K562 (cell line): ENCODE measurements at regions not wholly inside any gene's neighbourhood (a gene's known extent, or its start where the extent isn't known, plus 50 kb on each side); places are given as distances from the start of the nearest gene placed in this dataset.

Experiments
- ATAC-seq: fragments of 200-7000 bp; cut with Tn5 transposase; 3 replicates; pipeline ENCODE4 v1.9.1; 2020; ENCODE audit warnings: moderate library complexity
- BruUV-seq: library from RNA; stranded (reverse); fragments of 400-500 nt; replicated peaks from 2 replicates; lab custom pipeline; 2021; lab: Mats Ljungman, UMichigan
- CTCF ChIA-PET: fragments of 300-600 bp; formaldehyde crosslinking; extraction: SDS; loops from one replicate; lab custom pipeline; 2021; ENCODE audit warnings: low intra/inter-chr PET ratio; lab: Yijun Ruan, JAX
- POLR2A ChIA-PET: fragments of 300-600, 350-650 bp; sonication (Branson Sonifier 250); formaldehyde crosslinking; extraction: SDS; loops from one replicate; lab custom pipeline; 2021; ENCODE audit warnings: antibody characterized with exemption, inconsistent platforms; lab: Yijun Ruan, JAX
- DNase-seq, 4 experiments: peaks; one replicate each; pipeline versions ENCODE4 v3.0.0 to v3.0.0-alpha.2; 2011 to 2018; ENCODE audit warnings: low spot score in 3 of 4, mixed read lengths in 3 of 4; ENCODE audit errors: extremely low read depth in 1 of 4
- FAIRE-seq: peaks from 2 replicates; lab custom pipeline; 2011; peaks lifted over from hg19 to GRCh38; lab: Jason Lieb, UNC
- H2AFZ ChIP-seq: 2 replicates; pipeline ENCODE4 v1.6.0; 2011; ENCODE audit warnings: low read depth, low read length, control low read depth, inconsistent platforms
- H3K27ac ChIP-seq: fragments of 200-600 bp; 3 replicates; pipeline ENCODE4 v1.8.0; 2011; ENCODE audit warnings: low read depth, mild to moderate bottlenecking, control low read depth, inconsistent platforms, low read length, moderate library complexity, mixed read lengths; ENCODE audit errors: extremely low read depth
- H3K27me3 ChIP-seq, 2 experiments: fragments of 300-600 bp in 1 of 2; 2 replicates in 1 of 2; 3 replicates in 1 of 2; pipeline versions ENCODE4 v1.6.0 to v1.8.0; 2011; ENCODE audit warnings: inconsistent platforms in 2 of 2, low read length in 2 of 2, mild to moderate bottlenecking in 1 of 2, mixed read lengths in 1 of 2, moderate library complexity in 1 of 2; ENCODE audit not compliant: control insufficient read depth in 2 of 2, insufficient read depth in 2 of 2
- H3K36me3 ChIP-seq: fragments of 300-600 bp; 3 replicates; pipeline ENCODE4 v1.8.0; 2011; ENCODE audit warnings: mild to moderate bottlenecking, low read length, inconsistent platforms; ENCODE audit not compliant: control insufficient read depth, insufficient read depth
- H3K4me1 ChIP-seq, 2 experiments: fragments of 200-600 bp in 1 of 2; replicated peaks in 1 of 2; 2 replicates in 1 of 2; 3 replicates in 1 of 2; pipeline versions ENCODE4 v1.5.1 to v1.8.0; 2011; ENCODE audit warnings: inconsistent platforms in 2 of 2, low read length in 2 of 2, mild to moderate bottlenecking in 1 of 2, mixed read lengths in 1 of 2, moderate library complexity in 1 of 2; ENCODE audit not compliant: control insufficient read depth in 2 of 2, insufficient read depth in 2 of 2
- H3K4me2 ChIP-seq: 2 replicates; pipeline ENCODE4 v1.6.1; 2011; ENCODE audit warnings: low read length, control low read depth, inconsistent platforms, mixed read lengths; ENCODE audit not compliant: insufficient read depth
- H3K4me3 ChIP-seq: fragments of 200-600 bp; sonication (generic), shearing (Covaris generic); 2 replicates; pipeline ENCODE4 v1.5.1; 2016; ENCODE audit warnings: control low read depth, inconsistent platforms
- H3K79me2 ChIP-seq: fragments of 200-600 bp; 3 replicates; pipeline ENCODE4 v1.8.0; 2011; ENCODE audit warnings: low read length, inconsistent platforms; ENCODE audit not compliant: control insufficient read depth, insufficient read depth
- H3K9ac ChIP-seq, 2 experiments: 2 replicates each; pipeline versions ENCODE4 v1.6.0 to v1.6.1; 2011; ENCODE audit warnings: low read depth in 2 of 2, low read length in 2 of 2, control low read depth in 1 of 2, inconsistent platforms in 1 of 2, mild to moderate bottlenecking in 1 of 2, mixed read lengths in 1 of 2; ENCODE audit not compliant: insufficient read depth in 1 of 2
- H3K9me1 ChIP-seq: one replicate; pipeline ENCODE4 v1.6.0; 2011; ENCODE audit warnings: inconsistent platforms, mild to moderate bottlenecking, low read length, moderate library complexity; ENCODE audit not compliant: control insufficient read depth, insufficient read depth
- H3K9me3 ChIP-seq: replicated peaks from 2 replicates; pipeline ENCODE4 v1.5.1; 2011; ENCODE audit warnings: low read depth, low read length, inconsistent platforms; ENCODE audit not compliant: control insufficient read depth, insufficient read depth
- H4K20me1 ChIP-seq: replicated peaks from 2 replicates; pipeline ENCODE4 v1.6.1; 2011; ENCODE audit warnings: low read length, inconsistent platforms, mixed read lengths; ENCODE audit not compliant: control insufficient read depth, insufficient read depth
- E2F3 ChIP-seq: fragments of 250-450 bp; sonication (Bioruptor Pico); IDR thresholded peaks from 2 replicates; pipeline ENCODE4 v1.4.0; 2020; ENCODE audit warnings: mild to moderate bottlenecking
- HNRNPL ChIP-seq: fragments of 200-400 bp; formaldehyde crosslinking; IDR thresholded peaks from 2 replicates; pipeline ENCODE4 v1.6.1; 2017; ENCODE audit warnings: low read depth, mild to moderate bottlenecking, low read length
- PPARD ChIP-seq: fragments of 250-450 bp; sonication (Bioruptor Pico); IDR thresholded peaks from 2 replicates; pipeline ENCODE4 v1.8.0; 2022; ENCODE audit warnings: inconsistent platforms, mild to moderate bottlenecking, moderate library complexity
- TBP ChIP-seq: optimal IDR thresholded peaks from 2 replicates; pipeline ENCODE3; 2011; ENCODE audit warnings: low read depth, low read length, improper control_type of control experiment
- ZNF146 ChIP-seq: IDR thresholded peaks from one replicate; pipeline ENCODE4 v1.6.1; 2018; ENCODE audit warnings: missing compliant biosample characterization; ENCODE audit not compliant: unreplicated experiment
- ZNF699 ChIP-seq: fragments of 250-450 bp; sonication (Bioruptor Pico); IDR thresholded peaks from 2 replicates; pipeline ENCODE4 v1.8.0; 2021; ENCODE audit warnings: mild to moderate bottlenecking, moderate library complexity; ENCODE audit not compliant: insufficient replicate concordance
- in situ Hi-C: fragments of 300-500 bp; cut with MboI; formaldehyde crosslinking; loops from 4 replicates; pipeline ENCODE4 v1.15.0; 2018; ENCODE audit warnings: inconsistent platforms, mixed read lengths
- intact Hi-C: fragments of 100-400 bp; cut with micrococcal nuclease; formaldehyde crosslinking; loops from 2 replicates; pipeline ENCODE4 v1.14.2; 2022
- TF ChIP-seq, protein P1 (sequence below): sonication (generic); formaldehyde crosslinking; IDR thresholded peaks from 2 replicates; pipeline ENCODE4 v1.8.1; 2023; ENCODE audit warnings: mild to moderate bottlenecking, missing genetic modification reagents

DNA sequence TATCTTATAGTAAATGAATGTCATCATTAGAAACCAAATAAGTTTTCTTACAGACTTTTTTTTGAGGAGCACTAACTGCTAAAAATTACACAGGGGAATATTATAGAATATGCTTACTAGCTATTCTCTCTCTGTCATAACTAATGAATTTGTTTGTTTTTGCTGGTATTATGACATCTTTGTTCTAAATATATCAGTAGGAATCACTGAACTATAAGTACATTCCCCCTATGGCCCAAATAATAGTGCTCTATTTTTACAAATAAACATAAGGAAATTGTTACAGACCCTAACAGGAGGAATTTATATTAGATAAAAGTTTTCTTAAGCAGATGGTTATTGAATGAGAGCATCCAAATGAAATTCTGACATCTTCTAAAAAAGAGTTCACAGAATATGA is 83.0 kb upstream of the RIOK2 start:
- Histone ChIP-seq H3K36me3 (no peaks in the 10 kb centered on the region), H4K20me1 (no peaks in the 10 kb centered on the region), H3K4me3 (no peak overlapping the region), H3K9me1 (no peaks in the 10 kb centered on the region), H2AFZ (no peak overlapping the region), H3K27me3 (no peaks in the 10 kb centered on the region), H3K79me2 (no peaks in the 10 kb centered on the region), H3K27ac (no peak overlapping the region), H3K9ac (no peak overlapping the region), H3K4me1 (no peaks in the 10 kb centered on the region), H3K9me3 (no peaks in the 10 kb centered on the region), H3K4me2 (no peak overlapping the region)
- ATAC-seq (no peak), DNase-seq (no peak), FAIRE-seq (no peak)
- no TSS peak for BruUV-seq
- intact Hi-C loops (no loop called here), in situ Hi-C loops (no loop called here)
- POLR2A ChIA-PET = interaction anchor here (1.1 kb wide), 2 partner anchors 14 to 23 kb away, joined by 3 read pairs; no protein-coding TSS in a partner anchor
- TF ChIP-seq, protein P1, sequence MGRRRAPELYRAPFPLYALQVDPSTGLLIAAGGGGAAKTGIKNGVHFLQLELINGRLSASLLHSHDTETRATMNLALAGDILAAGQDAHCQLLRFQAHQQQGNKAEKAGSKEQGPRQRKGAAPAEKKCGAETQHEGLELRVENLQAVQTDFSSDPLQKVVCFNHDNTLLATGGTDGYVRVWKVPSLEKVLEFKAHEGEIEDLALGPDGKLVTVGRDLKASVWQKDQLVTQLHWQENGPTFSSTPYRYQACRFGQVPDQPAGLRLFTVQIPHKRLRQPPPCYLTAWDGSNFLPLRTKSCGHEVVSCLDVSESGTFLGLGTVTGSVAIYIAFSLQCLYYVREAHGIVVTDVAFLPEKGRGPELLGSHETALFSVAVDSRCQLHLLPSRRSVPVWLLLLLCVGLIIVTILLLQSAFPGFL (CRISPR knock-in tag) = no peak
- TF ChIP-seq ZNF699 (CRISPR knock-in tag) = no peak
- TF ChIP-seq PPARD (CRISPR knock-in tag) = no peak
- no peak for TF ChIP-seq TBP
- no peak for TF ChIP-seq E2F3 (CRISPR knock-in tag)
- no peak for TF ChIP-seq HNRNPL
- no peak for TF ChIP-seq ZNF146
- CTCF ChIA-PET = no interaction called here
